NCI-H748 (cell line): ENCODE measurements at regions not wholly inside any gene's neighbourhood (a gene's known extent, or its start where the extent isn't known, plus 50 kb on each side); places are given as distances from the start of the nearest gene placed in this dataset.
A peak's percentile ranks its signal among the peaks of the same experiment; 100 is the strongest.
"Not testable (repeated sequence)": the region's sequence is repeated elsewhere in the genome, so short reads cannot be mapped to it uniquely, and the experiment has no call there.

Experiments
- DNase-seq: peaks from one replicate; lab custom pipeline; 2025; ENCODE audit not compliant: unreplicated experiment; lab: John Stamatoyannopoulos, UW

GRCh38 chr16:8084302-8084701 is 506.0 kb downstream of the TMEM114 start:
- no peak for DNase-seq

GRCh38 chr16:8083560-8083959 is 506.8 kb downstream of the TMEM114 start:
- DNase-seq = no peak

DNA sequence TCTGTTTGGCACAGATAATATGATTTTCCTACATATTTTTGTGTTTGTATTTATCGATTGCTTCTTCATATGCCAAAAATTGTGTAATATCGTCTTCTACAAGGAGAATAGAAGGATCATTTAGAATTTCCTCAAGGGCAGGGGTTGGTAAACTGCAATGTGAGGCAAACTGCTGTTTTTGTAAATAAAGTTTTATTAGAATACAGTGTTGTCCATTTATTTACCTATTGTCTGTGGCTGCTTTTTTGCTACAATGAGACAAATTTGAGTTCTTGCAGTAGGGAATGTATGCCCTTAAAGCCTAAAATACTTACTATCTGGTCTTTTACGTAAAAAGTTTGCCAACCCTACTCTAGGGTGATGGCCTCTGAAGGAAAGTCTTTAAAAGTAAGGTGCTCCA is 509.5 kb downstream of the TMEM114 start:
- DNase-seq = no peak

DNA sequence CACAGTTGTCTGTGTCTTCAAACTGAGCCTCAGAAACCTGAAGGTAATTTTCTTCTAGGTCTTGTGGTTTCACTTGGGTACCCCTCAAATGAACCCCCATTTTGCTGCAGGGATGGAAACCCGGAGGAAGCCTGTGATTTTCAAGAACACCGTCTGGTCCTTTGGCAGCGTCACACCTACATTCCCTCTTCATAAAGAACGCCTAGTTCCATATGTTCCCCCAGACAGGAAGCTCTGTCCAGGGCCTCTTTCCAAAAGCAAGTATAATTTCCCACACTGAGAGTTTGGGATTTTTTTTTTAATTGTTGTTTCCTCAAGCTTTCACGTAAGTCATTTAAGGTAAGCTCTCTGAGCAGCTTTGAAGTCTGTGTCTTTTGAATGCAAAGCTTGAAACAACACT is 515.0 kb downstream of the TMEM114 start:
- no peak for DNase-seq

DNA sequence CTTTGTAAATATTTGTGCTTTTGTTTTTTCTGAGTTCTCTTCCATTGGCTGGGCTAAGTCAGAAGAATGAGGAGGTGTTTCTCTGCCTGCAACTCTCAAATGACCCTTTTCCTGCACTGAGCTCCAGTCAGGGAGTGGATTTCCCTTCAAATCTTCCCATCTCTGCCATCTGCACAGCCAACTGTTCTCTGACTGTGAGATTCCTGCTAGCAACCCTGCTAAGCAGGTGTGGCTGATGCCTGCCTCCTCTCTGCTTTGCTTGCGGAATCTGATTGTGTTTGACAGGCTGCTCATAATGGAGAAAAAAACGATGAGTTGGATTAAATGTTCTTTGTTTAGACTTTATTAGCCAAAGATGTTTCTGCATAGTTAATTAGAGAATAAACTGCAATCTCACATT is 519.8 kb downstream of the TMEM114 start:
- DNase-seq = peak; percentile 10

GRCh38 chr16:8068225-8068624 is 522.1 kb downstream of the TMEM114 start:
- DNase-seq = not testable (repeated sequence)

DNA sequence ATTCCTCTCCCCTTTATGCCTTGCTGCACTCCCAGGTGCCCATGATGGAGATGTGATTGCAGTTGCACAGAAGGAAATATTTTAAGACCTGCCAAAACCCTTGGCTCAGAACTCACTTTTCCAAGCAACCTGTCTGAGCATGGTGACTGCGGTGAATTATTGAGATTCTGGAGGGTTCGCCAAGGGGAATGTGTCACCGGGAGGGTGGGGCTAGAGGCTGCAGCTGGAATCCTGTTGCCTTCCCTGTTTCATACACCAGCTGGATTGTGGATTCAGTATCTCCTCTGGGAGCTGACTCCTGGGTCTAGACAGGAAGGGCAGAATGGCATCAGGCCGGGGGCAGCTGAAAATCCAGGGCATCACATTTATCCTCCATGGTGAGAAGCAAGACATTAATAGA is 527.2 kb downstream of the TMEM114 start:
- DNase-seq = no peak

DNA sequence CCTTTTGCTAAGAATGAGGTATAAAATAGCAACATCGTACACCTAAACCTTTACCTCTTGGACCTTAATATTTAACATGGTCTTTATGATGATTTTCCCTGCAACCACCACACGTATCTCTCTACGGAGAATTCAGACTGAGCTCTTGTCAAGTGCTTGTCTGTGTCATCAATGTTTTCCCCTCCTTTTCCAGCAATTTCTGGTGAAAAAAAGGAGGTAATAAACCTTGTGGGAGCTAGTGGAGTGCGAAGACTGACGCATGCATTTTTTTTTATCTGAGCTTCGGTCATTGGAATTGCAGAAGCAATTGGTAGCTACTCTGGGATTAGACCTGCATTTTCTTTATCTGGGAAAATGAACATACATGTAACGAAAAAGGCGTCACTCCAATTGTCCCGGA is 527.6 kb downstream of the TMEM114 start:
- DNase-seq = no peak

DNA sequence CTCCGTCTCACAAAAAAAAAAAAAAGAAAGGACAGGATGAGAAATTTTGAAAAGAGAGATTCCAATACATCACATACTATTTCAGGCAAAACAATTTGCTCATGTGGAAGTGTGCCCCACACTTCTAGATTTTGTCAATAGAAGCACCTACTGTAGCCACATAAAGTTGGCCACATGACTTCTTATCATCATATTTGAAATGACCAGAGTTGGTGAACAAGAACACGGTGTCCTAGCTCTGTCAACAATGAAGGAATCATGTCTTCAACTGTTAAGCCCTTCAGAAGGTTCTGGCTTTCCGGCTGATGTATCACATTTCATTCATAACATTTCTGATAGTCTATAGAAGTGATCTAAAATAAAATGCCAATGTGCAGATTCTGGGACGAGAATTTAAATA is 534.5 kb downstream of the TMEM114 start:
- no peak for DNase-seq

GRCh38 chr16:8053437-8053836 is 536.9 kb downstream of the TMEM114 start:
- DNase-seq = no peak

- no peak for DNase-seq
Measured at GRCh38 chr16:8048433-8048832, 541.9 kb downstream of the TMEM114 start.

- DNase-seq = no peak
Measured at GRCh38 chr16:8047736-8048135, 542.6 kb downstream of the TMEM114 start.

- DNase-seq = no peak
Measured at GRCh38 chr16:8044796-8045195, 545.5 kb downstream of the TMEM114 start.

DNA sequence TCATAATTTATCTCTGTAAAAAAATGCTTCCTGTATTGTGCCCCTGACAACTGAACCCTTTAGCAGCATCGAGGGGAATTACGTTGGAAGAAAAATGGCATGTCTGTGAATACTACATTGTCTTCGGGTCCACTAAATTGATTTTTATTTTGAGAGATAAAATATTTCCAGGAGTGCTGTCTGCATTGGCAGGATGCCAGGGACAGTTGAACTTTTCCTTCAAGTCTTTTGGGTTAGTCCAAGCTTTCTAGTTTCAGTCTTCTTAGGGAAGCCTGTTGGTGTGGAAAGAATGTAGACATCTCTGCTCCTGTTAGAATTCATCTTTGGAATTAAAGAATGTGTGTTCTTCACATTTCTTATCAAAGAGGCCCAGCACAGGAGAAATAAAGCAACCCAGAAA is 557.9 kb downstream of the TMEM114 start:
- no peak for DNase-seq

DNA sequence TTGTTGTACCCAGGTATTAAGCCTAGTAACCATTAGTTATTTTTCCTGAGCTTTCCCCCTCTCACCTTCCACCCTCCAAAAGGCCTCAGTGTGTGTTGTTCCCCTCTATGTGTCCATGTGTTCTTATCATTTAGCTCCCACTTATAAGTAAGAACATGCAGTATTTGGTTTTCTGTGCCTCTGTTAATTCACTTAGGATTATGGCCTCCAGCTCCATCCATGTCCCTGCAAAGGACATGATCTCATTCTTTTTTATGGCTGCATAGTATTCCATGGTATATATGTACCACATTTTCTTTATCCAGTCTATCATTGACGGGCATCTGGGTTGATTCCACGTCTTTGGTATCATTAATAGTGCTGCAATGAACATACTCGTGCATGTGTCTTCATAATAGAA is 560.3 kb downstream of the TMEM114 start:
- not testable (repeated sequence) for DNase-seq

- no peak for DNase-seq
Measured at GRCh38 chr16:8026450-8026849, 563.9 kb downstream of the TMEM114 start.

GRCh38 chr16:8023326-8023725 is 567.0 kb downstream of the TMEM114 start:
- no peak for DNase-seq

GRCh38 chr16:8005096-8005860 is 585.0 kb downstream of the TMEM114 start:
- DNase-seq = no peak

DNA sequence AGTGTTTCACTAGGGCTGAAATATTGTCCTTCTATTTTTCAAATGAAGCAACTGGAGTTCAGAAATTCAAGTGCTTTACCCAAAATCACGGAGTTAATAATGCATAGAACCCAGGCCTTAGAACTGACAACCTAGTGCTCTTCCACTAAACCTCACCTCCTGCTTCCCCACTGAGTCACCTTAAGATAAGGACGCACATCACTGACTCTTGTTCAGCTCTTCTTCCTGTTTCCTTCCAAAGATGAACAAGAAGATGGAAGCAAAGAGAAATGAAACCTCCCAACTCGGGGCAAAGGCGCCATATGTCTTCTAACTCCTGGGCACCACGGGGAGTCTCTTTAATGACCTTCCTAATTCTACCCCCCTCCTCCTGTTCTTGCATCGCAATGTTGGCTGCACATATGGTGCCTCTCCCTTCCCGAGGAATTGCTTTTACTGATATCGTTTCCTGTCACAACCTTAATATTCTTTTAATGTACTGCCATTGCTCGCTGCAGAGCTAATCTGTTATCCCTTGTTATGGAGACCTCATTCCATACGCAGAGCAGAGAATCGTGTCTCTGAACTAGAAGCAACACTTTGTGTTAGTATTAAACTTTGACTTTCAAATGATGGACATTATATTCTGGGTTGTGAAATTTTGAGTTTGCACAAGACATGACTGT is 591.4 kb downstream of the TMEM114 start:
- no peak for DNase-seq

- no peak for DNase-seq
Measured at GRCh38 chr16:7997966-7998365, 592.3 kb downstream of the TMEM114 start.

DNA sequence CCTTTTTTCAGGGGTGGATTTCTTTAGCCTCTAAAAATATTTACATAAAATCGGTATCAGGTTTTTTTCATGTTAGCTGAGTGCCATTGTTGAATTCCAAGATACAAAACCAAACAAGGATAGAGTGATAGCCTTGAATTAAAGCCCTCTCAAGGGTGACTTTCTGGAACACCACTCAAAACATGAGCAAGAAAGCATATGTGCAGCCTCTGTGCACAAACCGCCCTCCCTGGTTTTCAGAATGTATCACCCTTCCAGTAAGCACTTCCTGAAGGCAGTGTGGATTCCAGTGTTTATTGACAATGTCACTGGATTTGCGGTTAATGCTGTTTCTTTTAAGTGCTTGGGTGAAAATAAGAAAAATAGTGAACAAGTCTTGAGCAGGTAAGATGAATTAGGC is 597.7 kb downstream of the TMEM114 start:
- DNase-seq = no peak

DNA sequence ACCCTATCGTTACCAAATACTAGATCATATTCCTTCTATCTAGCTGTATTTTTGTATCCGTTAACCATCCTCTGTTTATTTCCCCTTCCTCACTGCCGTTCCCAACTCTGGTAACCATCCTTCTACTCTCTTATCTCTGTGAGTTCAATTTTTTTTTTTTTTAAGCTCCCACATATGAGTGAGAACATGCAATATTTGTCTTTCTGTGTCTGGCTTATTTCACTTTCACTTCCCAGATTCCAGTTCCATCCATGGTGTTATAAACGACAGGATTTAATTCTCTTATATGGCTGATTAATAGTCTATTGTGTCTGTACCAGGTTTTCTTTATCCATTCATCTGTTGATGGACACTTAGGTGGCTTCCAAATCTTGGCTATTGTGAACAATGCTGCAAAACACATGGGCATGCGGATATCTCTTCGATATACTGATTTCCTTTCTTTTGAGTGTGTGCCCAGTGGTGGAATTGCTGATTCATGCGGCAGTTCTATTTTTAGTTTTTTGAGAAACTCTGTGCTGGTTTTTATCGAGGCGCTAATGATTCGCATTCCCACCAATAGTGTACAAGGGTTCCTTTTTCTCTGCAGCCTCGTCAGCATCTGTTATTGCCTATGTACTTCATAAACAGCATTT is 599.6 kb downstream of the TMEM114 start:
- DNase-seq = no peak
